ENCODE measurements at regions not wholly inside any gene's neighbourhood (a gene's known extent, or its start where the extent isn't known, plus 50 kb on each side); places are given as distances from the start of the nearest gene placed in this dataset.

DNA sequence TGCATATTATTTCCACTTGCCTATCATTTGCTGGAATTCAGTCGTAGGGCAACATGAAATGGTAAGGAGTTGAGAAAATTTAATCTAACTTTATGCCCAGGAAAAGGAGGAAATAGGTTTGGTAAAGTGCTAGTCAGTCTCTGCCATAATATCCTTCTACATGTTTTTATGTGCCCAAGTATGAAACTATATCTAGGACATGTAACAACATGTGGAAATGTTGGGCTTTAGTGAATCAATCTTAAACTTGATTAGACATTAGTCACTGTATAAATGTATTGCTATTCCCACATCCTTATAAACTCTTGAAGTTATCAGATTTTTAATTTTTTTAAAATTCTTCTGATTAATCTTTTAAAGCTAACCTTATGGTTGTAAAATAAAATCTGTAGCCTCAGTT is 204.7 kb upstream of the ZRANB2 start:
- TF ChIP-seq CREB1 (IDR thresholded peaks at IDR 0.05; ENCODE audit: low read depth), result no peak
- no peak for TF ChIP-seq TCF12 (IDR thresholded peaks at IDR 0.05; ENCODE audit: low read depth)
- TF ChIP-seq, protein P1, sequence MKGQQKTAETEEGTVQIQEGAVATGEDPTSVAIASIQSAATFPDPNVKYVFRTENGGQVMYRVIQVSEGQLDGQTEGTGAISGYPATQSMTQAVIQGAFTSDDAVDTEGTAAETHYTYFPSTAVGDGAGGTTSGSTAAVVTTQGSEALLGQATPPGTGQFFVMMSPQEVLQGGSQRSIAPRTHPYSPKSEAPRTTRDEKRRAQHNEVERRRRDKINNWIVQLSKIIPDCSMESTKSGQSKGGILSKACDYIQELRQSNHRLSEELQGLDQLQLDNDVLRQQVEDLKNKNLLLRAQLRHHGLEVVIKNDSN (IDR thresholded peaks at IDR 0.05), result no peak
- TF ChIP-seq, protein P2, sequence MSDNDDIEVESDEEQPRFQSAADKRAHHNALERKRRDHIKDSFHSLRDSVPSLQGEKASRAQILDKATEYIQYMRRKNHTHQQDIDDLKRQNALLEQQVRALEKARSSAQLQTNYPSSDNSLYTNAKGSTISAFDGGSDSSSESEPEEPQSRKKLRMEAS (IDR thresholded peaks at IDR 0.05), result no peak

DNA sequence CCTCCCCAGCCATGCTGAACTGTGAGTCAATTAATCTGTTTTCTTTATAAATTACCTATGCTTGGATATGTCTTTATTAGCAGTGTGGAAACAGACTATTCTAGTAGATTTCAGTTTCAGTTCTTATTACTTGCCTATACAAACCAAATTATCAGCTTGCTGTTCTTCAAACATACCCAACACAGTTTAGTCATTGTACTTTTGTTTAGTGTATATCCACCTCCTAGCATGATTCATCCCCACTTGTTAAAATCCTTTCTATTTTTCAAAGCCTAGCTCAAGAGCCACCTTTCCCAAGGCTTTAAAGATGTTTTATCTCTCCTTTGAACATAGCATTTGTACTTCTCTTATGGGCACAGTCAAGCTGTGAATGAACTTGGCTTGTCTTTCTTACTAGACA is 195.6 kb upstream of the ZRANB2 start:
- TF ChIP-seq, protein P2 (IDR thresholded peaks at IDR 0.05), result no peak
- no peak for TF ChIP-seq EGR1 (IDR thresholded peaks at IDR 0.05)
- TF ChIP-seq, protein P1 (IDR thresholded peaks at IDR 0.05), result no peak
- TF ChIP-seq FOXM1 (IDR thresholded peaks at IDR 0.05; ENCODE audit: borderline replicate concordance, low read depth), result no peak
- TF ChIP-seq, protein P3, sequence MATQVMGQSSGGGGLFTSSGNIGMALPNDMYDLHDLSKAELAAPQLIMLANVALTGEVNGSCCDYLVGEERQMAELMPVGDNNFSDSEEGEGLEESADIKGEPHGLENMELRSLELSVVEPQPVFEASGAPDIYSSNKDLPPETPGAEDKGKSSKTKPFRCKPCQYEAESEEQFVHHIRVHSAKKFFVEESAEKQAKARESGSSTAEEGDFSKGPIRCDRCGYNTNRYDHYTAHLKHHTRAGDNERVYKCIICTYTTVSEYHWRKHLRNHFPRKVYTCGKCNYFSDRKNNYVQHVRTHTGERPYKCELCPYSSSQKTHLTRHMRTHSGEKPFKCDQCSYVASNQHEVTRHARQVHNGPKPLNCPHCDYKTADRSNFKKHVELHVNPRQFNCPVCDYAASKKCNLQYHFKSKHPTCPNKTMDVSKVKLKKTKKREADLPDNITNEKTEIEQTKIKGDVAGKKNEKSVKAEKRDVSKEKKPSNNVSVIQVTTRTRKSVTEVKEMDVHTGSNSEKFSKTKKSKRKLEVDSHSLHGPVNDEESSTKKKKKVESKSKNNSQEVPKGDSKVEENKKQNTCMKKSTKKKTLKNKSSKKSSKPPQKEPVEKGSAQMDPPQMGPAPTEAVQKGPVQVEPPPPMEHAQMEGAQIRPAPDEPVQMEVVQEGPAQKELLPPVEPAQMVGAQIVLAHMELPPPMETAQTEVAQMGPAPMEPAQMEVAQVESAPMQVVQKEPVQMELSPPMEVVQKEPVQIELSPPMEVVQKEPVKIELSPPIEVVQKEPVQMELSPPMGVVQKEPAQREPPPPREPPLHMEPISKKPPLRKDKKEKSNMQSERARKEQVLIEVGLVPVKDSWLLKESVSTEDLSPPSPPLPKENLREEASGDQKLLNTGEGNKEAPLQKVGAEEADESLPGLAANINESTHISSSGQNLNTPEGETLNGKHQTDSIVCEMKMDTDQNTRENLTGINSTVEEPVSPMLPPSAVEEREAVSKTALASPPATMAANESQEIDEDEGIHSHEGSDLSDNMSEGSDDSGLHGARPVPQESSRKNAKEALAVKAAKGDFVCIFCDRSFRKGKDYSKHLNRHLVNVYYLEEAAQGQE (IDR thresholded peaks at IDR 0.05; ENCODE audit: low read depth), result no peak
- no peak for TF ChIP-seq ZBTB7A (IDR thresholded peaks at IDR 0.05; ENCODE audit: low read depth)
- no peak for TF ChIP-seq EP300 (IDR thresholded peaks at IDR 0.05; ENCODE audit: borderline replicate concordance)
- TF ChIP-seq NFIC (IDR thresholded peaks at IDR 0.05), result no peak
- no peak for TF ChIP-seq TCF12 (IDR thresholded peaks at IDR 0.05; ENCODE audit: low read depth)
- no peak for TF ChIP-seq TEAD4 (IDR thresholded peaks at IDR 0.05)
- no peak for TF ChIP-seq YY1 (IDR thresholded peaks at IDR 0.05; ENCODE audit: low read depth)
- TF ChIP-seq CEBPB (IDR thresholded peaks at IDR 0.05), result no peak

DNA sequence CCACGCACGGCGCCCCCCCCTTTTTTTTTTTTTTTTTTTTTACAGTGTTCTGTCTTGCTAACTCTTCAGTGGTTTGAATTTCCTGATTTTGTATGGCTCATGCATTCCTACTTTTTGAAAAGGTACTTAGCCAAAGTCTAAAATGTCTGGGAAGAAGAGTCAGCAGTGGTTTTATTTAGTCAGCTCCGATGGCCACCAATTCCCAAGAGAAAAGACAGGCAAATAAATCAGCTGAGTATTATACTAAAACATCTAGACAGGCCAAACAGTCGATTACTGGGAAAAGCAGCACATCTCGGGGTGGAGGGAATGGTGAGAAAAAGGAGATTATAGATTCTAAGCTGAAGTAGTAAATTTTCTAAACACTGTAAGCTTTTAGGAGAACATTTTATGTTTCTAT is 192.5 kb upstream of the ZRANB2 start:
- TF ChIP-seq, protein P1 (IDR thresholded peaks at IDR 0.05), result no peak
- TF ChIP-seq EGR1 (IDR thresholded peaks at IDR 0.05), result no peak
- no peak for TF ChIP-seq EP300 (IDR thresholded peaks at IDR 0.05; ENCODE audit: borderline replicate concordance)
- TF ChIP-seq, protein P3 (IDR thresholded peaks at IDR 0.05; ENCODE audit: low read depth), result no peak
- TF ChIP-seq FOXM1 (IDR thresholded peaks at IDR 0.05; ENCODE audit: borderline replicate concordance, low read depth), result no peak
- no peak for TF ChIP-seq YY1 (IDR thresholded peaks at IDR 0.05; ENCODE audit: low read depth)
- no peak for TF ChIP-seq CEBPB (IDR thresholded peaks at IDR 0.05)
- TF ChIP-seq ZBTB7A (IDR thresholded peaks at IDR 0.05; ENCODE audit: low read depth), result no peak
- TF ChIP-seq TAF1 (IDR thresholded peaks at IDR 0.05; ENCODE audit: low read depth), result no peak
- no peak for TF ChIP-seq NFIC (IDR thresholded peaks at IDR 0.05)
- TF ChIP-seq RAD21 (IDR thresholded peaks at IDR 0.05; ENCODE audit: low read depth), result no peak
- TF ChIP-seq TEAD4 (IDR thresholded peaks at IDR 0.05), result no peak
- TF ChIP-seq, protein P2 (IDR thresholded peaks at IDR 0.05), result no peak

DNA sequence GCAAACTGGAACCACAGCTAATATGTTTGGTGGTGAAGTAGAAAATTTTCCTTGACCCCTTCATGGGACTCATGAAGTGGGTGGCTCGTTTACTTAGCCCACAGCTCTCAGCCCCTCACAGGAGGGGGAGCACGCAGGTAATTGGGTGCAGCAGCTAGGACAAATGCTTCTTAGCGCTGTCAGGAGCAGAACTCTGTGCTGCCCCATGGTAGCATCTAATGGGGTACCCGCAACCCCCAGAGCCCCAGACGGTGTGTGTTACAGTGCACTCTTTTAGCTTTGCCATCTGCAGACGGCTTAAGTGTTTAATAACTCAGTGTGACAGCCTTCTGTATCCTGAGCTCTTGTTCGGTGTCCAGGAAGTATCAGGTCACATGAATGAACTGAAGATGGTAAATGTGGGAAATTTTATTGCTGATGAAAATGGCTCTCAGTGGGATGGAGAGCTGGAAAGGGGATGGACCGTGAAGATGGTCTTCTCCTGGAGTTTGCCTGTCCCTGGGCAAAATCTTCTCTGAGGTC is 189.6 kb upstream of the ZRANB2 start:
- no peak for TF ChIP-seq TCF12 (IDR thresholded peaks at IDR 0.05; ENCODE audit: low read depth)
- TF ChIP-seq, protein P2 (IDR thresholded peaks at IDR 0.05), result no peak
- TF ChIP-seq CREB1 (IDR thresholded peaks at IDR 0.05; ENCODE audit: low read depth), result no peak
- TF ChIP-seq, protein P3 (IDR thresholded peaks at IDR 0.05; ENCODE audit: low read depth), result no peak
- no peak for TF ChIP-seq ZBTB7A (IDR thresholded peaks at IDR 0.05; ENCODE audit: low read depth)
- no peak for TF ChIP-seq EP300 (IDR thresholded peaks at IDR 0.05; ENCODE audit: borderline replicate concordance)
- no peak for TF ChIP-seq EGR1 (IDR thresholded peaks at IDR 0.05)
- no peak for TF ChIP-seq YY1 (IDR thresholded peaks at IDR 0.05; ENCODE audit: low read depth)
- TF ChIP-seq, protein P1 (IDR thresholded peaks at IDR 0.05), result no peak
- no peak for TF ChIP-seq FOXM1 (IDR thresholded peaks at IDR 0.05; ENCODE audit: borderline replicate concordance, low read depth)
- no peak for TF ChIP-seq NFIC (IDR thresholded peaks at IDR 0.05)
- TF ChIP-seq RAD21 (IDR thresholded peaks at IDR 0.05; ENCODE audit: low read depth), result no peak
- no peak for TF ChIP-seq CEBPB (IDR thresholded peaks at IDR 0.05)
- TF ChIP-seq TAF1 (IDR thresholded peaks at IDR 0.05; ENCODE audit: low read depth), result no peak
- TF ChIP-seq TEAD4 (IDR thresholded peaks at IDR 0.05), result no peak
